DMS53 treated with DMSO at 0.1 percent for 48 hours (cell line): ENCODE measurements at regions not wholly inside any gene's neighbourhood (a gene's known extent, or its start where the extent isn't known, plus 50 kb on each side); places are given as distances from the start of the nearest gene placed in this dataset.
A peak's percentile ranks its signal among the peaks of the same experiment; 100 is the strongest.

Experiments
- DNase-seq: peaks from one replicate; lab custom pipeline; 2025; ENCODE audit not compliant: unreplicated experiment; lab: John Stamatoyannopoulos, UW

GRCh38 chr12:97173688-97174410, 266.8 kb downstream of the NEDD1 start:
- no peak for DNase-seq

DNA sequence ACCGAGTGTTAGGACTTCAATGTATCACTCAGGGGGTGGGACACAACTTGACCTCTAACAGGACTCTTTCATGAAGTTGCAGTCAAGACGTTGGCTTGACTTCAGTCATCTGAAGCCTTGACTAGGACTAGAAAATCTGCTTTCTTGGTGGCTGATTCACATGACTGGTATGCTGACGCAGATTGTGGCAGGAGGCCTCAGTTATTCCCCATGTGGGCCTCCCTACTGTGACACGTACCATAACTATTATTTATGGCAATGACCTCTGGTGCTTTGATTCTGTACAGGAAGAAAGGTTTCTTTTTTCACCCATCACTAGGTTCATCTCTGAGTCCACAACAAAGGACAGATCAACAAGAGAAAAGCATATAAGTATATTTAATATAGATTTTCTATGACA, 270.4 kb downstream of the NEDD1 start:
- DNase-seq = no peak

- no peak for DNase-seq
These were observed 274.7 kb downstream of the NEDD1 start for GRCh38 chr12:97181571-97182265.

DNA sequence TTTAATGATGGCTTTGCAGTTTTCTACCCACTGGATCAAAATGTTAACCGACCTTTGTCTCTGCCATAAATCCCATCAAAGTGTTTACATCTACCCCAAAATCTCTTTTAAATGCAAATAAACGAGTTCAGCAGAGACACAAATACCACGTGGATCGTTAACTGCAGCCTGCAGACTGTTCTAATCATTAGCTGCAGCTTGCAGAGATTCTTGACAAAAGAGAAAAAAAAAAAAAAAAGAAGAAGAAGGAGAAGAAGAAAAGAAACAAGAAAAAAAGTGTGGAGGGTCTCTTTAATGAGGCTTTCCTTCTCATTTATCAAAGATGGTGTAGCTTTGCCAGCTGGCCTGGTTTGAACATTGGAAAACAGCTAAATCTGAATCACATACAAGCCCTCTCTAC, 275.7 kb downstream of the NEDD1 start:
- DNase-seq = no peak

DNA sequence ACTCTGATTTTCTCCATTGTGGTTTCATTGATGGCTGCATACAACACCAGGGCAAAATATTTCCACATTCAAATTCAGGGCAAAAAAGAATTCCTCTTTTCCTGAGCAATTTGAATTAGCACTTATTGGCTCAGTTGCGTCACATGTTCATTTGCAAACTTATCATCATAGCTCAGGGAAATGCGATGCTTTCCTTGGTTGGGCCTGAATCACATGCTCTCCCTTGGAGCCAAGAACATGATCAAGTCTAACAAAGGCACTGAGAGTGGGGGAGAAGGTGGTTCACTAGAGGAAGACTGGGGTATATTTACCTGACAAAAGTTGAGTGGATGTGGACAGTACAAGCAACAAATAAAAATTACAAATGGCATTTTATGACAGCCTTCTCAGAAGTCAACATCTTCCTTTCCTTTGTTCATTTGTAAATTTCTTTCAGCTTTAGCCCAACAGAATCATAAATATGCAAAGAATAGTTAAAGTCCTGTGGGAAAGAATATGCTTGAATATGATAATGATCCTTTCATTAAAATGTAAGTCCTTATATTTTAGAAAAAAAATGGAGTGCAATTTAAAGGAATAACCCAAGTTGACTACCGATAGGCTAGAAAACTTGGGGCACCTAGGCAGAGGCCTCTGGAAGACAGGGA, 277.2 kb downstream of the NEDD1 start:
- DNase-seq = no peak

DNA sequence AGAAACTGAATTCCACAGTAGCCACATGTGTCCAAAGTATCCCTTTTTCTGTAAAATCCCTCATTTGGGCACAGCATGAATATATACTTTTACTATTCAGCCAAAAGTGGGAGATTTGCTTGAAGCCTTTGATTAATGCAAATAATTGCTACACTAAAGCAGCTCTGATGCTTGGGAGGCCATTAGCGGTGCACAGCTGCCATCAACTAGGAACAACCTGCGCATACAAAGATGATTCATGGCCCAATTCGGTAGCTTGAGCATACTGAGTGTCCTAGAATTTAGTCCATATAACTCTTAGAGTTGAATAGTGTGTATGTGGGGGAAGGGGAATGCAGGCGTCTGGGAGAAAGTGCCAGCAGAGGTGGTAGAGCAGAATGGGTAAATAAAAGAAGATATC, 277.0 kb upstream of the RMST start:
- DNase-seq = no peak

DNA sequence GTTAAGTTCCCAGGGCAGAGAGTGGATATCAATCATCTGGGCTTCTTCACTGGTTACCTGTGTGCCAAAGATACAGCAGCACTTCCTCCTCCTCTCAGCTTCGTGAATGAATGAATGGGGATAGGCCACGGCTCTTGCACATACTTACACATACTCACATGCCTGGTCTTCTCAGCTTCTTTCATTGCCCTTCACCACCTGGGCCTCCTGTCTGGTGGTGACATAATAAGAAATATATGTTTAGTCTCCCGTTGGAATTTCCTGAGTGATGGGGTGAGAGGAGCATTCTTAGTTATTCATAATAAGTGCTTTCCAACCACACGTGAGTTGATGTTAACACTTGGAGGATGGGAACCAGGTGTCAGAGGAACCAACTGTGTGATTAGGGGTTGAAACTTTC, 268.1 kb upstream of the RMST start:
- DNase-seq = no peak

- no peak for DNase-seq
These were observed 262.4 kb upstream of the RMST start for GRCh38 chr12:97200181-97200580.

DNA sequence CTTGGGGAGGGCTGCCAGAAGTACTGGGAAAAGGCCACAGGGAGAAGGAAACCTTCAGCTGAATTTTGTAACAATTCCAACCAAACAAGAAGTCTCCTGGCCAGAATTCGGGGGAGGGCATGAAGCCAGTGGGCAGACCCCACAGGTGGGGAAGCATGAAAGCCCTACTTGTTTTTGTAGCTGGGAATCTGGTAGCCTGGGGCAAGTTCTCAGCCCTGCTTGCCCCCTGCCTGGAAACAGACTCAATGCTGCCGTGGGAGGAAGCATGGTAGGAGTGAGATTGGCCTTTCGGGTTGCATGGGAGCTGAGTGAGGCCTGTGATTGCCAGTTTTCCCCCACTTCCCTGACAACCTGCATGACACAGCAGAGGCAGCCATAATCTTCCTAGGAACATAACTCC, 259.2 kb upstream of the RMST start:
- no peak for DNase-seq

DNA sequence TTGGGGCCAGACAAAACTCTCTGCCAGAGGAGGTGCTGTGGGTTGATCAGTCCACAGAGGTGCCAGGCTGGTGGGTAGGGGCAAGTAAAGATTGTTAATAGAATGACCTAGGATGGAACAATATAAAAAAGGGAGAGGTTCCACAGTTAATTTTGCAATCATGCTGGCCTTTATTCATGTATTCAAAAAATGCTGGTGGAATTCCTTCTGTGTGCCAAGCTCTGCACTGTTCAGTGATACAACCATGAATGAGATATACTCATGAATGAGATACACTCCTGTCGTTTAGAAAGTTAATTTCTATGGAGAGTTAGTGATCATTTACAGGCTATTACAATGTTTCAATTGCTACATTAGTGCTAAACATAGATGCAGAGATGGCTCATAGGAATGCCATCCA, 252.6 kb upstream of the RMST start:
- no peak for DNase-seq

GRCh38 chr12:97211416-97211930, 251.1 kb upstream of the RMST start:
- DNase-seq = no peak

DNA sequence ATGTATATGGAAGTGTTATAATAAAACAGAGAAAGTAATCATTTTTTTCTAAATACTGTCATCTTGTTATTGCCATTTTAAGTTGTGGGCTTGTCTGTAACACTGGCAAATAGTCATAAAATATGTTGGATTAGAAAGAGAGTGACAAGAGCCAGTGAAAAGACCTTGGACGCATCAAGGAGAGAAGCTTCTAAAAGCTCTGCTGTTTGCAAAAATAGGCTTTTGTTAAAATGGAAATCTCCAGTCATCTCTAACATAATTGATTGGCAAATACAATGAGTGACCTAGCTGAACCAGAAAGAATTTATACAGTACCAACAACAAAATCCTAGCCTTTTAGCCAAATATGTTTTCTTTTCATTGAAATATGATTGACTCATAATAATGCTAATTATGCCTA, 245.8 kb upstream of the RMST start:
- DNase-seq = no peak

- no peak for DNase-seq
These were observed 240.2 kb upstream of the RMST start for GRCh38 chr12:97222391-97222790.

DNA sequence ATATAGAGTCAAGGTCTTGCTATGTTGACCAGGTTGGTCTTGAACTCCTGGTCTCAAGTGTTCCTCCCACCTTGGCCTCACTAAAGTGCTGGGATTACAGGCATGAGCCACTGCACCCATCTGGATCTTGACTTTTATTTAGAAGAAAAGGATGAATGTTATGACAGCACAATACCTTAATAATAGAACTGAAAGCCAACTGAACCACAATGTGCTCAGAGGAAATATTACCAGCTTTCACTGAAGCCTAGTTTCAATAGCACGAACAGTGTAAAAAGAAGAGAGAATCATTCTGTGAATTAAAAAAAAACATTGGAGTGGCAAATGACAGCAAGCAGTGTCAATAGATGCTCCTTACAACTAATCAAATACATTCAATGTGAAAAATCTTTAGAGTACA, 239.2 kb upstream of the RMST start:
- no peak for DNase-seq

DNA sequence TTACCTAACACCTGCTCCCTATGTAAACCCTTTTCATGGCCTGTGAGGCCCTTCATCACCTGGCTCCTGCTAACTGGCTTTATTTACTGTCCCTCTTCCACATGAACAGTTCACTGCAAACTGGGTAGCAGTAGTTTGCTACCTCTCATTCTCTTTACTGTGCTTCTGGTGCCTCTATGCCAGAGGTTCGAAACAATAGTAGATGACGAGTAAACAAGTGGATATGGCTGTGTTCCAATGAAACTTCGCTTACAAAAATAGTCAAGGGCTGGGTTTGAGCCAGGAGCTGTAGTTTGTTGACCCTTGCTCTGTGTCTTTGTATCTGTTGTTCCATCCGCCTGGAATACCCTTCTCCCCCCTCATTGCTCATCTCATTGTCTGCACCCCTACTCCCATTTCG, 233.6 kb upstream of the RMST start:
- peak; percentile 99 for DNase-seq

DNA sequence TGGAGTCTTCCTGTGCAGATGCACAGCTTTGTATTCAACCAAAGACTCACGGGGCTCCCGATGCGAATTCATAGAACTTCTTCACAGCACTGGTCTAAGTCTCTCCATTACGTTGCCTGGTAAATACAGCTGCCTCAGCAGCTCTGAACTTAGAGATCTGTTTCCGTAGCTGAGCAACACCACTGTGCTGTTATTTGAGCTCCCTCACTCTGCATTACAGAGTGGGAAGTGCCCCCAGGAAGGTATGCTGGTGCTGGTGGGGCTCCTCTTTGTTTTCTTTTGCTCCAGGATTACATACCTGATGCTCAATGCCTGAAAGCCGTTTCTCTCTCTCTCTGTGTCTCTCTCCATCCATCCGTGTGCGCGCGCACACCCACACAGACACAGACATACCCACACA, 227.5 kb upstream of the RMST start:
- no peak for DNase-seq

DNA sequence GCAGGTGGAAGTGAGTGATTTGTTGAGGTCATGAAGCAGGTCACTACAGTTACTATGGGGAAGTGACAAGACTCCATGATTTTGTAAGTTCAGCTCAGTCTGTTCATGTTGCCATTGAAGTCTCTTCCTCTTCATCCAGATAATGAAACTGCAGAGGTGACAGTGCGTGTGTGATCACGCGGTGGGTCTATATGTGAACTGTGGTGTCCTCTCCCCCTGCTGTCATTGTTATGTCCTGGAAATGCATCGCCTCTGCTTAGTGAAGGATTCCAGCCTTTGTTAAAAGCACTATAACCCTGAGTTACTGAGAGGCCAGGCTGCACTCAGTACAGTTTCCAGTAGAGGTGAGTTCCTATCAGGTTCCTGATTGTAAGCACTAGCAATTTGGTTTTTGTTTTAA, 216.2 kb upstream of the RMST start:
- DNase-seq = no peak

DNA sequence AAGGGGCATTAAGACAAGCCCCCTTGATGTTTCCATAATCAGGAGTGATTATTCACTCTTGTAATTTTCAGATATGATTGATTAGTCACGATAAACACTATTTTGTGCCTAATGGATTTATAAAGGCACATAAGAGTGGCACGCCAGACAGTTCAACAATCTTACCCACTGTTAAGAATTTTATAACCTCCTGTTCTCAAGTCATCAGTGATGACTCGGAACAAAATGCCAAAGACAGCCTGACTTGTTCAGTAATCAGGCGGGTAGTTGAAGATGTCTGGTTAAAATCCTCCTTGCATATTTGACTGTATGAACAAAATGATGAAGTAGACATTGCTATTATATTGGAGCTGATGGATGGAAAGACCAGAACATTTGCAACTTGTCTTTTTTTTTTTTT, 212.1 kb upstream of the RMST start:
- no peak for DNase-seq

DNA sequence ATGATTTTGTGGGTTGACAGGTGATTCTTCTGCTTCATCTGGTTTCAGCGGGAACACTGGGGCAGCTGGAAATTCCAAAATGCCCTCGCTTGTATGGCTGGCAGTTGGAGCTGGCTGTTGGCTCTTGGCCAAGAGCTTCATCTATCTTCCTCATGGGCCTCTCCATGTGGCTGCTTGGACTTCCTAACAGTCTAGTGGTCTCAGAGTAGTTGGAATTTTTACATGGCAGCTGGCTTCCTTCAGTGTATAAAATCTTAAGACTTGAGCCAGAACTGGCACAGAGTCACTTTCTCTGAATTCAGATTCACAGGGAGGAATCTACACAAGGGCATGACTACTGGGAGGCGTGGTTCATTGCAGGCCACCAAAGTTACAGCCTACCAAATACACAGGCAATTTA, 204.9 kb upstream of the RMST start:
- no peak for DNase-seq

- DNase-seq = no peak
These were observed 203.5 kb upstream of the RMST start for GRCh38 chr12:97259098-97259497.

DNA sequence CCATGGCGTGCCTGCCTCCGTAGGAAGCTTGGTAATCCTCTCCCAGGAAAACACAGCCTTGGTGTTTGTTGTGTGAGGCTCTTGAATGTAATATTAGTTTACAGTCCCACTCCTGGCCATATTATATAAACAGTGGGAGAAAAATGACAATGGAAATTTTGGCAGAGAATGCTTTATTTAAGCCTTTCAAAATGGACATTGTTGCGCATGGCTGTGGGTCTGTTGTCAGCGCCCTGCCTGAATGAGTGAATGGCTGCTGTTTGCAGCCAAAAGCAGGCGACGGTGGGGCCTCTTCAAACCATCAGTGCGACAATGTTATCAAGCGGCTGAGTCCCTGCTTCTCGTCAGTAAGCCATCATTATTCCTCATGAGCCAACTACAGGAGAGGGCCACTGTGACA, 201.8 kb upstream of the RMST start:
- DNase-seq = peak; percentile 75

DNA sequence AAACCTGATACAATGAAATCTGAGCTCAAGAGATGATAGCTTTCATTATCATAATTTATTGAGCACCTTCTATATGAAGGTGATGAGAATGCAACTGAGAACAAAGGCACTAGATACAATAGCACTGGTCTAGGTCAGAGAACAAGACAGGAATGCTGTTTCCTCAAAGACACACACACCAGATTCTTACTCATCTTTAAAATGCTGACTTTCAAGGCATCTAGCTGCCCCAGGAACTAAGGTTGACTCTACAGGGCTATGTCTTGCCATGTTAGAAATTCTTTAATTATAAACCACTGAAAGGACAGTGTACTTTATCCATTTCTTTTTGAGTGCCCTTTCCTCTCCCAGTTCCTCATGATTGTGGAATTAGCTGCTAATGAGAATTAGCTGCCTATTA, 195.4 kb upstream of the RMST start:
- no peak for DNase-seq
